HG03025 (cell line): ENCODE measurements at regions not wholly inside any gene's neighbourhood (a gene's known extent, or its start where the extent isn't known, plus 50 kb on each side); places are given as distances from the start of the nearest gene placed in this dataset.
"Not testable (repeated sequence)": the region's sequence is repeated elsewhere in the genome, so short reads cannot be mapped to it uniquely, and the experiment has no call there.

ENCODE experiments used
- ATAC-seq: cut with Tn5 transposase; IDR thresholded peaks from one replicate; pipeline ENCODE4 v1.9.1; 2021; ENCODE audit warnings: mild to moderate bottlenecking, moderate library complexity; ENCODE audit not compliant: unreplicated experiment, low FRiP score

GRCh38 chr3:165522386-165522785, 314.8 kb downstream of the BCHE start:
- ATAC-seq: no peak

GRCh38 chr3:165521131-165521871, 315.9 kb downstream of the BCHE start:
- no peak for ATAC-seq

- no peak for ATAC-seq
These were observed 317.5 kb downstream of the BCHE start for GRCh38 chr3:165519687-165520086.

GRCh38 chr3:165518346-165518745, 318.9 kb downstream of the BCHE start:
- no peak for ATAC-seq

GRCh38 chr3:165513715-165514701, 317.8 kb upstream of the SLITRK3 start:
- no peak for ATAC-seq

- no peak for ATAC-seq
These were observed 311.4 kb upstream of the SLITRK3 start for GRCh38 chr3:165507576-165507975.

- no peak for ATAC-seq
These were observed 310.9 kb upstream of the SLITRK3 start for GRCh38 chr3:165507060-165507459.

- ATAC-seq: no peak
These were observed 309.5 kb upstream of the SLITRK3 start for GRCh38 chr3:165505657-165506056.

- ATAC-seq: no peak
These were observed 308.4 kb upstream of the SLITRK3 start for GRCh38 chr3:165504554-165504953.

GRCh38 chr3:165503825-165504224, 307.6 kb upstream of the SLITRK3 start:
- no peak for ATAC-seq

- no peak for ATAC-seq
These were observed 307.2 kb upstream of the SLITRK3 start for GRCh38 chr3:165503346-165503745.

GRCh38 chr3:165502707-165503106, 306.5 kb upstream of the SLITRK3 start:
- no peak for ATAC-seq

- ATAC-seq: not testable (repeated sequence)
These were observed 302.6 kb upstream of the SLITRK3 start for GRCh38 chr3:165498742-165499141.

- ATAC-seq: no peak
These were observed 295.3 kb upstream of the SLITRK3 start for GRCh38 chr3:165491487-165491886.

GRCh38 chr3:165476399-165477060, 280.3 kb upstream of the SLITRK3 start:
- no peak for ATAC-seq

GRCh38 chr3:165466856-165467255, 270.7 kb upstream of the SLITRK3 start:
- ATAC-seq: no peak

- no peak for ATAC-seq
These were observed 268.6 kb upstream of the SLITRK3 start for GRCh38 chr3:165464736-165465135.

- no peak for ATAC-seq
These were observed 267.3 kb upstream of the SLITRK3 start for GRCh38 chr3:165463531-165463930.

GRCh38 chr3:165462636-165463334, 266.6 kb upstream of the SLITRK3 start:
- ATAC-seq: no peak
